Endodermal cell (in vitro differentiated cells): ENCODE measurements at regions not wholly inside any gene's neighbourhood (a gene's known extent, or its start where the extent isn't known, plus 50 kb on each side); places are given as distances from the start of the nearest gene placed in this dataset.

ENCODE experiments used
- DNase-seq: peaks from one replicate; pipeline ENCODE4 v3.0.0-alpha.2; 2017
- H3K27ac ChIP-seq: 2 replicates; pipeline ENCODE4 v1.5.1; 2013; ENCODE audit warnings: mild to moderate bottlenecking, low read depth, low read length, moderate library complexity
- H3K27me3 ChIP-seq: 2 replicates; pipeline ENCODE4 v1.6.1; 2013; ENCODE audit warnings: mild to moderate bottlenecking, low read length, moderate library complexity; ENCODE audit not compliant: insufficient read depth, control insufficient read depth, poor library complexity, severe bottlenecking
- H3K36me3 ChIP-seq: 2 replicates; pipeline ENCODE4 v1.7.0; 2013; ENCODE audit warnings: mild to moderate bottlenecking, low read length, moderate library complexity; ENCODE audit not compliant: control insufficient read depth, insufficient read depth
- H3K4me1 ChIP-seq: one replicate; pipeline ENCODE4 v1.7.0; 2013; ENCODE audit warnings: low read length; ENCODE audit not compliant: control insufficient read depth, insufficient read depth
- H3K4me3 ChIP-seq: 2 replicates; pipeline ENCODE4 v1.5.1; 2013; ENCODE audit warnings: mild to moderate bottlenecking, low read length, moderate library complexity
- H3K9ac ChIP-seq: 2 replicates; pipeline ENCODE4 v1.6.1; 2013; ENCODE audit warnings: mild to moderate bottlenecking, low read length, moderate library complexity; ENCODE audit not compliant: poor library complexity, severe bottlenecking; ENCODE audit errors: extremely low read depth
- H3K9me3 ChIP-seq: 2 replicates; pipeline ENCODE4 v1.6.1; 2013; ENCODE audit warnings: mild to moderate bottlenecking, low read length, moderate library complexity; ENCODE audit not compliant: control insufficient read depth
- H3K27ac Mint-ChIP-seq: 2 replicates; pipeline ENCODE4 v1.8.0; 2020; ENCODE audit warnings: mixed read lengths
- H3K27me3 Mint-ChIP-seq: 2 replicates; pipeline ENCODE4 v1.8.0; 2021; ENCODE audit warnings: mild to moderate bottlenecking, mixed read lengths; ENCODE audit not compliant: insufficient read depth
- H3K36me3 Mint-ChIP-seq: 2 replicates; pipeline ENCODE4 v1.8.0; 2020; ENCODE audit warnings: low read depth, mixed read lengths
- H3K4me1 Mint-ChIP-seq: 2 replicates; pipeline ENCODE4 v1.8.0; 2020; ENCODE audit warnings: mixed read lengths
- H3K4me3 Mint-ChIP-seq: 2 replicates; pipeline ENCODE4 v1.8.0; 2020; ENCODE audit warnings: mild to moderate bottlenecking, moderate library complexity, mixed read lengths
- H3K9me3 Mint-ChIP-seq: 2 replicates; pipeline ENCODE4 v1.8.0; 2020; ENCODE audit warnings: mild to moderate bottlenecking, mixed read lengths
- CTCF ChIP-seq: fragments of 200-600 bp; sonication (generic); conservative IDR thresholded peaks from 2 replicates; pipeline ENCODE4 v1.5.0; 2021; ENCODE audit warnings: antibody characterized with exemption, mild to moderate bottlenecking
- WGBS, 2 experiments: methylation state at CpG; one replicate each; pipeline versions ENCODE4 v1.1.5 to v1.1.7; 2013; ENCODE audit warnings: missing lambda C conversion rate in 2 of 2, mixed read lengths in 1 of 2; ENCODE audit not compliant: insufficient coverage in 1 of 2, insufficient read length in 1 of 2; 5-methylcytosine and 5-hydroxymethylcytosine counted together

- no peaks in the 10 kb centered on the region for H3K9me3 ChIP-seq
- no peak overlapping the region for H3K9ac ChIP-seq
- Mint-ChIP-seq H3K4me3 (no peak overlapping the region), H3K36me3 (no peaks in the 10 kb centered on the region), H3K27me3 (no peaks in the 10 kb centered on the region), H3K4me1 (peaks cover 7% of the 10 kb centered on the region), H3K27ac (no peak overlapping the region), H3K9me3 (peaks cover 5% of the 10 kb centered on the region)
- H3K27me3 ChIP-seq = no peaks in the 10 kb centered on the region
- H3K4me3 ChIP-seq = no peak overlapping the region
- no peaks in the 10 kb centered on the region for H3K36me3 ChIP-seq
- 83 to 93% methylated on average over 2 to 5 of the region's 5 CpGs for WGBS, 2 experiments
- H3K27ac ChIP-seq = no peak overlapping the region
- no peaks in the 10 kb centered on the region for H3K4me1 ChIP-seq
- DNase-seq = no peak
- TF ChIP-seq CTCF = peak; percentile 25
Observed at GRCh38 chr4:125039550-125039949, 275.2 kb upstream of the FAT4 start.

- 93 to 100% methylated on average over 5 of the region's 6 CpGs for WGBS, 2 experiments
- Histone ChIP-seq H3K9me3 (peaks cover 14% of the 10 kb centered on the region), H3K27ac (no peak overlapping the region), H3K36me3 (no peaks in the 10 kb centered on the region), H3K4me3 (no peak overlapping the region), H3K4me1 (no peaks in the 10 kb centered on the region), H3K27me3 (no peaks in the 10 kb centered on the region), H3K9ac (no peak overlapping the region)
- no peak for DNase-seq
- Mint-ChIP-seq H3K27me3 (no peaks in the 10 kb centered on the region), H3K4me3 (no peak overlapping the region), H3K27ac (no peak overlapping the region), H3K36me3 (no peaks in the 10 kb centered on the region), H3K4me1 (no peaks in the 10 kb centered on the region), H3K9me3 (peaks cover 11% of the 10 kb centered on the region)
- TF ChIP-seq CTCF = no peak
Observed at GRCh38 chr4:125022855-125023501, 291.8 kb upstream of the FAT4 start.

- no peaks in the 10 kb centered on the region for H3K36me3 ChIP-seq
- no peak for TF ChIP-seq CTCF
- Mint-ChIP-seq H3K9me3 (peaks cover 11% of the 10 kb centered on the region), H3K27me3 (no peaks in the 10 kb centered on the region), H3K36me3 (no peaks in the 10 kb centered on the region), H3K4me3 (no peak overlapping the region), H3K4me1 (no peaks in the 10 kb centered on the region), H3K27ac (no peak overlapping the region)
- H3K4me3 ChIP-seq = no peak overlapping the region
- H3K9ac ChIP-seq = no peak overlapping the region
- peaks cover 14% of the 10 kb centered on the region for H3K9me3 ChIP-seq
- 33 to 79% methylated on average over 1 of the region's 1 CpG for WGBS, 2 experiments
- no peaks in the 10 kb centered on the region for H3K4me1 ChIP-seq
- no peaks in the 10 kb centered on the region for H3K27me3 ChIP-seq
- no peak for DNase-seq
- H3K27ac ChIP-seq = no peak overlapping the region
Observed at GRCh38 chr4:125021189-125021588, 293.6 kb upstream of the FAT4 start.
